H1 (cell line): ENCODE measurements at regions not wholly inside any gene's neighbourhood (a gene's known extent, or its start where the extent isn't known, plus 50 kb on each side); places are given as distances from the start of the nearest gene placed in this dataset.

ENCODE experiments used
- CTCF ChIA-PET: fragments of 300-600 bp; sonication (Branson Sonifier 250); formaldehyde crosslinking; loops from one replicate; lab custom pipeline; 2021; ENCODE audit not compliant: partially characterized antibody; lab: Charles Lee
- POLR2A ChIA-PET: fragments of 300-600 bp; sonication (Branson Sonifier 250); formaldehyde crosslinking; loops from one replicate; lab custom pipeline; 2021; ENCODE audit warnings: inconsistent platforms; ENCODE audit not compliant: partially characterized antibody; lab: Charles Lee
- DNase-seq, 2 experiments: peaks; one replicate each; pipeline versions ENCODE4 v3.0.0 to v3.0.0-alpha.2; 2010 to 2022; ENCODE audit warnings: low spot score in 2 of 2, low read depth in 1 of 2, mixed read lengths in 1 of 2
- FAIRE-seq: peaks from 2 replicates; lab custom pipeline; 2011; peaks lifted over from hg19 to GRCh38; lab: Jason Lieb, UNC
- H2AFZ ChIP-seq: 2 replicates; pipeline ENCODE4 v1.8.1; 2012; ENCODE audit warnings: low read length, inconsistent platforms
- H2AK5ac ChIP-seq: 2 replicates; pipeline ENCODE4 v1.6.1; 2013; ENCODE audit warnings: low read depth, low read length
- H2BK120ac ChIP-seq: replicated peaks from 2 replicates; pipeline ENCODE3; 2013; ENCODE audit warnings: low read depth, low read length, inconsistent platforms
- H2BK12ac ChIP-seq: 2 replicates; pipeline ENCODE4 v1.6.1; 2013; ENCODE audit warnings: low read depth, low read length
- H2BK15ac ChIP-seq: 2 replicates; pipeline ENCODE4 v1.6.1; 2013; ENCODE audit warnings: low read length
- H2BK20ac ChIP-seq: 2 replicates; pipeline ENCODE4 v1.6.1; 2013; ENCODE audit warnings: low read length
- H2BK5ac ChIP-seq: 2 replicates; pipeline ENCODE4 v1.6.1; 2013; ENCODE audit warnings: low read depth, low read length
- H3K14ac ChIP-seq: 2 replicates; pipeline ENCODE4 v1.6.1; 2013; ENCODE audit warnings: inconsistent platforms; ENCODE audit not compliant: insufficient read length
- H3K18ac ChIP-seq: 2 replicates; pipeline ENCODE4 v1.6.1; 2013; ENCODE audit warnings: low read length; ENCODE audit errors: extremely low read depth
- H3K23ac ChIP-seq: 2 replicates; pipeline ENCODE4 v1.6.1; 2013; ENCODE audit warnings: inconsistent platforms; ENCODE audit not compliant: insufficient read length
- H3K23me2 ChIP-seq: 2 replicates; pipeline ENCODE4 v1.6.1; 2013; ENCODE audit warnings: low read depth, low read length
- H3K27ac ChIP-seq: 2 replicates; pipeline ENCODE4 v1.6.1; 2011; ENCODE audit warnings: low read depth, low read length, inconsistent platforms
- H3K27me3 ChIP-seq, 4 experiments: replicated peaks in 1 of 4; 1 replicate in 1 of 4; 2 replicates in 3 of 4; pipeline versions ENCODE4 v1.6.1 to v1.8.1; 2011 to 2013; ENCODE audit warnings: low read length in 3 of 4, mild to moderate bottlenecking in 3 of 4, inconsistent platforms in 2 of 4, mixed read lengths in 2 of 4, moderate library complexity in 1 of 4; ENCODE audit not compliant: control insufficient read depth in 3 of 4, insufficient read depth in 3 of 4; ENCODE audit errors: extremely low read depth in 1 of 4
- H3K36me3 ChIP-seq, 4 experiments: 2 replicates each; pipeline versions ENCODE4 v1.6.1 to v1.8.1; 2011 to 2013; ENCODE audit warnings: mild to moderate bottlenecking in 4 of 4, low read length in 3 of 4, moderate library complexity in 2 of 4, control low read depth in 1 of 4, inconsistent platforms in 1 of 4; ENCODE audit not compliant: insufficient read depth in 4 of 4, control insufficient read depth in 2 of 4
- H3K4ac ChIP-seq: replicated peaks from 2 replicates; pipeline ENCODE3; 2013; ENCODE audit warnings: low read length, low read depth, mixed read lengths, inconsistent platforms; ENCODE audit not compliant: insufficient read length
- H3K4me1 ChIP-seq, 4 experiments: replicated peaks in 1 of 4; 1 replicate in 1 of 4; 2 replicates in 3 of 4; pipeline versions ENCODE4 v1.6.1 to v1.8.1; 2011 to 2013; ENCODE audit warnings: low read length in 3 of 4, inconsistent platforms in 2 of 4, mixed read lengths in 1 of 4; ENCODE audit not compliant: insufficient read depth in 4 of 4, control insufficient read depth in 3 of 4
- H3K4me2 ChIP-seq, 2 experiments: 2 replicates each; pipeline versions ENCODE4 v1.6.1 to v1.8.1; 2011 to 2013; ENCODE audit warnings: low read depth in 2 of 2, low read length in 2 of 2, control low read depth in 1 of 2, inconsistent platforms in 1 of 2, mild to moderate bottlenecking in 1 of 2; ENCODE audit not compliant: insufficient read depth in 1 of 2
- H3K4me3 ChIP-seq, 4 experiments: fragments of 200-600, 300-600 bp in 1 of 4; sonication (generic), shearing (Covaris generic), sonication (Bioruptor Twin) in 1 of 4; 2 replicates each; pipeline versions ENCODE4 v1.5.1 to v1.8.1; 2011 to 2016; ENCODE audit warnings: low read length in 4 of 4, low read depth in 3 of 4, control low read depth in 2 of 4, inconsistent platforms in 2 of 4, mild to moderate bottlenecking in 2 of 4, mixed read lengths in 1 of 4, moderate library complexity in 1 of 4; ENCODE audit not compliant: insufficient read depth in 2 of 4; ENCODE audit errors: extremely low read depth in 1 of 4
- H3K56ac ChIP-seq: replicated peaks from 2 replicates; pipeline ENCODE3; 2013; ENCODE audit warnings: low read depth, mild to moderate bottlenecking, mixed read lengths, low read length, inconsistent platforms; ENCODE audit not compliant: insufficient read length
- H3K79me1 ChIP-seq: 2 replicates; pipeline ENCODE4 v1.6.1; 2013; ENCODE audit warnings: low read depth, low read length, control low read depth
- H3K79me2 ChIP-seq, 2 experiments: 2 replicates each; pipeline versions ENCODE4 v1.6.1 to v1.8.1; 2012 to 2013; ENCODE audit warnings: low read length in 2 of 2, mild to moderate bottlenecking in 2 of 2, inconsistent platforms in 1 of 2; ENCODE audit not compliant: insufficient read depth in 2 of 2, control insufficient read depth in 1 of 2
- H3K9ac ChIP-seq, 4 experiments: replicated peaks in 1 of 4; 1 replicate in 1 of 4; 2 replicates in 3 of 4; pipeline versions ENCODE4 v1.6.1 to v1.8.1; 2011 to 2013; ENCODE audit warnings: low read depth in 3 of 4, low read length in 3 of 4, control low read depth in 2 of 4, mild to moderate bottlenecking in 2 of 4, moderate library complexity in 2 of 4, inconsistent platforms in 1 of 4; ENCODE audit errors: extremely low read depth in 1 of 4
- H3K9me3 ChIP-seq, 2 experiments: 2 replicates each; pipeline versions ENCODE4 v1.6.1 to v1.8.1; 2012 to 2013; ENCODE audit warnings: mild to moderate bottlenecking in 2 of 2, moderate library complexity in 2 of 2, control low read depth in 1 of 2, inconsistent platforms in 1 of 2, low read depth in 1 of 2, low read length in 1 of 2, mixed read lengths in 1 of 2; ENCODE audit not compliant: insufficient read depth in 2 of 2
- H4K20me1 ChIP-seq, 2 experiments: replicated peaks in 1 of 2; 2 replicates each; pipeline versions ENCODE3 to v1.8.1; 2011 to 2013; ENCODE audit warnings: inconsistent platforms in 2 of 2, low read length in 2 of 2, mild to moderate bottlenecking in 1 of 2; ENCODE audit not compliant: insufficient read depth in 2 of 2, control insufficient read depth in 1 of 2
- H4K5ac ChIP-seq: 2 replicates; pipeline ENCODE4 v1.6.1; 2013; ENCODE audit warnings: low read length, low read depth, mixed read lengths, inconsistent platforms; ENCODE audit not compliant: insufficient read length
- H4K8ac ChIP-seq: 2 replicates; pipeline ENCODE4 v1.8.0; 2013; ENCODE audit warnings: mild to moderate bottlenecking, moderate library complexity, low read length, inconsistent platforms; ENCODE audit not compliant: insufficient read depth; ENCODE audit errors: extremely low read depth
- H4K91ac ChIP-seq: replicated peaks from 2 replicates; pipeline ENCODE3; 2013; ENCODE audit warnings: low read length, mixed read lengths, inconsistent platforms; ENCODE audit not compliant: insufficient read length
- BACH1 ChIP-seq: IDR thresholded peaks from 2 replicates; pipeline ENCODE4 v1.6.1; 2012; ENCODE audit warnings: low read length, improper control_type of control experiment
- PHF8 ChIP-seq: fragments of 200-600 bp; sonication (generic); conservative IDR thresholded peaks from 2 replicates; pipeline ENCODE4 v1.7.1; 2012; ENCODE audit warnings: low read depth, mild to moderate bottlenecking, inconsistent platforms, low read length, moderate library complexity
- RBBP5 ChIP-seq: IDR thresholded peaks from 2 replicates; pipeline ENCODE4 v1.7.1; 2012; ENCODE audit warnings: low read depth, mild to moderate bottlenecking, inconsistent platforms, low read length, moderate library complexity, borderline replicate concordance
- SP2 ChIP-seq: IDR thresholded peaks from 2 replicates; pipeline ENCODE4 v1.6.1; 2012; ENCODE audit warnings: mild to moderate bottlenecking, low read length, inconsistent platforms
- WGBS, 2 experiments: shearing (Covaris generic) in 1 of 2; methylation state at CpG; one replicate each; pipeline versions ENCODE4 v1.1.6 to v1.1.7; 2013 to 2015; ENCODE audit warnings: low lambda C conversion rate in 2 of 2, mixed read lengths in 2 of 2, inconsistent platforms in 1 of 2, low coverage in 1 of 2, missing lambda C conversion rate in 1 of 2; ENCODE audit not compliant: insufficient replicate concordance in 2 of 2, insufficient coverage in 1 of 2, insufficient read length in 1 of 2; ENCODE audit errors: extremely low coverage in 1 of 2, missing lambda C conversion rate in 1 of 2; 5-methylcytosine and 5-hydroxymethylcytosine counted together

GRCh38 chr4:19720610-19721009, 531.1 kb upstream of the SLIT2 start:
- no peaks in the 10 kb centered on the region for H3K4me1 ChIP-seq
- H2BK12ac ChIP-seq = no peak overlapping the region
- H4K91ac ChIP-seq = no peak overlapping the region
- TF ChIP-seq RBBP5 = no peak
- TF ChIP-seq PHF8 = no peak
- TF ChIP-seq BACH1 = no peak
- no peak for TF ChIP-seq SP2
- TF ChIP-seq, all 59 proteins: peak for 0
- Histone ChIP-seq H2AFZ (no peak overlapping the region), H3K4me2 (no peak overlapping the region), H3K18ac (no peak overlapping the region), H3K27me3 (no peaks in the 10 kb centered on the region), H2BK20ac (no peak overlapping the region), H3K4ac (no peak overlapping the region), H3K9me3 (no peaks in the 10 kb centered on the region; a peak in 1 of 4 replicates), H3K79me1 (no peaks in the 10 kb centered on the region), H3K4me3 (no peak overlapping the region), H3K23ac (no peak overlapping the region), H3K27ac (no peak overlapping the region), H3K9ac (no peak overlapping the region), H2BK120ac (no peak overlapping the region), H4K20me1 (no peaks in the 10 kb centered on the region), H3K23me2 (no peaks in the 10 kb centered on the region), H3K14ac (no peak overlapping the region), H2BK5ac (no peak overlapping the region), H2BK15ac (no peak overlapping the region), H3K36me3 (no peaks in the 10 kb centered on the region), H3K79me2 (no peaks in the 10 kb centered on the region), H4K8ac (no peak overlapping the region), H2AK5ac (no peak overlapping the region), H4K5ac (no peak overlapping the region), H3K56ac (no peak overlapping the region)
- WGBS, 2 experiments = 95% methylated on average over 1 of the region's 1 CpG; no CpG with 5 or more reads in 1 of the 2 experiments
- ChIA-PET POLR2A (no interaction called here), CTCF (no interaction called here)
- DNase-seq (no peak), FAIRE-seq (no peak)
